ENCODE measurements at regions not wholly inside any gene's neighbourhood (a gene's known extent, or its start where the extent isn't known, plus 50 kb on each side); places are given as distances from the start of the nearest gene placed in this dataset.

GRCh38 chr3:197380786-197381185 is 82.4 kb upstream of the DLG1 start:
- Histone ChIP-seq H2BK15ac (ENCODE audit: low read length) (no peak overlapping the region), H4K5ac (ENCODE audit: insufficient read length, low read depth, low read length) (no peak overlapping the region), H3K4me2 (ENCODE audit: insufficient read depth in 1 of 2, low read depth in 2 of 2, low read length in 2 of 2) (no peak overlapping the region), H2BK12ac (ENCODE audit: low read depth, low read length) (no peak overlapping the region), H3K14ac (ENCODE audit: insufficient read length) (no peak overlapping the region), H3K18ac (ENCODE audit: extremely low read depth, low read length) (no peak overlapping the region), H3K23ac (ENCODE audit: insufficient read length) (no peak overlapping the region), H3K23me2 (ENCODE audit: low read depth, low read length) (no peaks in the 10 kb centered on the region), H4K8ac (ENCODE audit: extremely low read depth, insufficient read depth, low read length) (no peak overlapping the region; the same call in 1 of the 2 replicates), H3K4me1 (replicated peaks in 1 of 4; ENCODE audit: control insufficient read depth in 3 of 4, insufficient read depth in 4 of 4, low read length in 3 of 4) (no peaks in the 10 kb centered on the region; a peak in 1 of 7 replicates), H2AK5ac (ENCODE audit: low read depth, low read length) (no peak overlapping the region), H3K56ac (replicated peaks; ENCODE audit: insufficient read length, low read depth, low read length) (no peak overlapping the region), H3K79me2 (ENCODE audit: control insufficient read depth in 1 of 2, insufficient read depth in 2 of 2, low read length in 2 of 2) (no peaks in the 10 kb centered on the region), H3K4me3 (ENCODE audit: extremely low read depth in 1 of 4, insufficient read depth in 2 of 4, low read depth in 3 of 4, low read length in 4 of 4) (no peak overlapping the region), H3K27me3 (replicated peaks in 1 of 4; ENCODE audit: control insufficient read depth in 3 of 4, extremely low read depth in 1 of 4, insufficient read depth in 3 of 4, low read length in 3 of 4) (no peaks in the 10 kb centered on the region), H2BK5ac (ENCODE audit: low read depth, low read length) (no peak overlapping the region), H4K20me1 (replicated peaks in 1 of 2; ENCODE audit: control insufficient read depth in 1 of 2, insufficient read depth in 2 of 2, low read length in 2 of 2) (no peaks in the 10 kb centered on the region), H3K27ac (ENCODE audit: low read depth, low read length) (no peak overlapping the region), H2BK20ac (ENCODE audit: low read length) (no peak overlapping the region), H3K79me1 (ENCODE audit: low read depth, low read length) (no peaks in the 10 kb centered on the region), H4K91ac (replicated peaks; ENCODE audit: insufficient read length, low read length) (no peak overlapping the region), H3K4ac (replicated peaks; ENCODE audit: insufficient read length, low read depth, low read length) (no peak overlapping the region), H2BK120ac (replicated peaks; ENCODE audit: low read depth, low read length) (no peak overlapping the region), H3K9me3 (ENCODE audit: insufficient read depth in 2 of 2, low read depth in 1 of 2, low read length in 1 of 2) (no peaks in the 10 kb centered on the region), H2AFZ (ENCODE audit: low read length) (no peak overlapping the region), H3K36me3 (ENCODE audit: control insufficient read depth in 2 of 4, insufficient read depth in 4 of 4, low read length in 3 of 4) (no peaks in the 10 kb centered on the region; a peak in 1 of 8 replicates), H3K9ac (replicated peaks in 1 of 4; ENCODE audit: extremely low read depth in 1 of 4, low read depth in 3 of 4, low read length in 3 of 4) (no peak overlapping the region; a peak in 1 of 7 replicates)
- POLR2A ChIA-PET (ENCODE audit: partially characterized antibody) = no interaction called here
- DNase-seq (ENCODE audit: low read depth in 1 of 2, low spot score in 2 of 2) (no peak), FAIRE-seq (no peak)
- 83% methylated on average over 5 of the region's 5 CpGs; no CpG with 5 or more reads in 1 of the 2 experiments for WGBS, 2 experiments (ENCODE audit: extremely low coverage in 1 of 2, insufficient coverage in 1 of 2, insufficient read length in 1 of 2, insufficient replicate concordance in 2 of 2, low coverage in 1 of 2, low lambda C conversion rate in 2 of 2, missing lambda C conversion rate in 1 of 2)
- CTCF ChIA-PET (ENCODE audit: partially characterized antibody) = no interaction called here
- TF ChIP-seq PHF8 (conservative IDR thresholded peaks at IDR 0.05; ENCODE audit: low read depth, low read length) (no peak), TCF12 (IDR thresholded peaks at IDR 0.05; ENCODE audit: low read depth, low read length) (no peak), CEBPB (IDR thresholded peaks at IDR 0.05; ENCODE audit: low read depth, low read length) (no peak), CTBP2 (IDR thresholded peaks at IDR 0.05; ENCODE audit: borderline replicate concordance, insufficient read depth, insufficient read length, low read length) (no peak), JUND (IDR thresholded peaks at IDR 0.05; ENCODE audit: low read length) (no peak), RFX5 (IDR thresholded peaks at IDR 0.05; ENCODE audit: borderline replicate concordance, low read depth, low read length) (no peak), ZNF274 (IDR thresholded peaks at IDR 0.05; ENCODE audit: borderline replicate concordance, extremely low read depth, low read length) (no peak), SP2 (IDR thresholded peaks at IDR 0.05; ENCODE audit: low read length) (no peak), CTCF (IDR thresholded peaks at IDR 0.05; ENCODE audit: control extremely low read depth in 1 of 3, insufficient read depth in 1 of 3, low read depth in 1 of 3, low read length in 3 of 3) (no peak), HDAC2 (IDR thresholded peaks at IDR 0.05; ENCODE audit: borderline replicate concordance in 1 of 2, low read depth in 2 of 2, low read length in 2 of 2) (no peak), E2F6 (IDR thresholded peaks at IDR 0.05) (no peak)

Data from H1 (cell line).